ENCODE measurements at regions not wholly inside any gene's neighbourhood (a gene's known extent, or its start where the extent isn't known, plus 50 kb on each side); places are given as distances from the start of the nearest gene placed in this dataset.

DNA sequence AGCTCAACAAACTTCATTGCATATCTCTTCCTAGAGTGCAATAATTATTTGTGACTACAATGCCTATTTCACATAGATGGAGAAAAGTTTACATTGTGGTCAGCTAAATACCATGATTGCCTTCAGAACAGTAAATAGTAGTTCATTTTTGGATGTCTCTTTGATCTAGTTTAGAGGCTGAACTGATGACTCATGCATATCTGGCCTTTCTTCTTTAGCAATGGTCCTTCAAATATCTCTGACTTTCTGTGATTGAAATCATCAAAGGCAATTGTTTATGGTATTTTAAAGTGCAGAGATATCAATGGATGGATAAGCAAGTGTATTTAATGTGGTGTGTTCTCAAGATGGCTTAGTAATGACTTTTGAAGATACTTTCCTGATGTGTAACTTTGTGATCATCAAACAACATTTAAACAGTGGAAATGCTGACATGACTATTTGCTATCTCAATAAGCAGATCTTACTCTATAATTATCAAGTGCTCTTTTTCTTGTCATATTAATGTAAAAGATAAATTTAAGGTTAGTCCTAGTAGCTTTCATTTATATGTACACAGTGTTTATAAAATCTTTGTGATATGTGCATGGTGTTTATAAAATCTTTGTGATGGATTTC lies 523.7 kb upstream of the SLC35B3 start:
- Histone ChIP-seq H3K27ac (no peak overlapping the region), H3K9me3 (no peaks in the 10 kb centered on the region), H3K4me3 (no peak overlapping the region), H3K27me3 (ENCODE audit: low read depth) (no peaks in the 10 kb centered on the region), H3K36me3 (no peaks in the 10 kb centered on the region), H3K4me1 (no peaks in the 10 kb centered on the region)
- TF ChIP-seq, protein P1, sequence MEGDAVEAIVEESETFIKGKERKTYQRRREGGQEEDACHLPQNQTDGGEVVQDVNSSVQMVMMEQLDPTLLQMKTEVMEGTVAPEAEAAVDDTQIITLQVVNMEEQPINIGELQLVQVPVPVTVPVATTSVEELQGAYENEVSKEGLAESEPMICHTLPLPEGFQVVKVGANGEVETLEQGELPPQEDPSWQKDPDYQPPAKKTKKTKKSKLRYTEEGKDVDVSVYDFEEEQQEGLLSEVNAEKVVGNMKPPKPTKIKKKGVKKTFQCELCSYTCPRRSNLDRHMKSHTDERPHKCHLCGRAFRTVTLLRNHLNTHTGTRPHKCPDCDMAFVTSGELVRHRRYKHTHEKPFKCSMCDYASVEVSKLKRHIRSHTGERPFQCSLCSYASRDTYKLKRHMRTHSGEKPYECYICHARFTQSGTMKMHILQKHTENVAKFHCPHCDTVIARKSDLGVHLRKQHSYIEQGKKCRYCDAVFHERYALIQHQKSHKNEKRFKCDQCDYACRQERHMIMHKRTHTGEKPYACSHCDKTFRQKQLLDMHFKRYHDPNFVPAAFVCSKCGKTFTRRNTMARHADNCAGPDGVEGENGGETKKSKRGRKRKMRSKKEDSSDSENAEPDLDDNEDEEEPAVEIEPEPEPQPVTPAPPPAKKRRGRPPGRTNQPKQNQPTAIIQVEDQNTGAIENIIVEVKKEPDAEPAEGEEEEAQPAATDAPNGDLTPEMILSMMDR (IDR thresholded peaks at IDR 0.05) = no peak
- intact Hi-C loops (cut with DNase I) = no loop called here
- no peak for DNase-seq
- ATAC-seq = no peak

DNA sequence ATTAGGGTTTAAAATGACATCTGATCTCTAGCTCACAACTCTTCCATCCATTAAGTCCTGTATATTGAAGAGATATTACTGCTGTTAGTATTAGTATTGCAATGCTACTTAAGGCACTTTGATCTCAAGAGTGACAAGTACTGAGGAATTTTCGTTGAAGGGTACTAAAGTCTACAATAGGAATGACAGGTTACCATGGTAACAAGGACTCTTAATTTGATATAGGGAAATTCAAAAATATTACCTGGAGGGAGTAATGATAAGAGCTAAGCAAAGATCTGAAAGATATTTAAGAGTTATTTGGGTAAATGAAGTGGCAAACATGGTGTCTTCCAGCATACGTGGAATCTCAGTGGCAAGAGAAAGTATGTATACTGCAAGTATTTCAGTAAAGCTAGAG lies 518.0 kb upstream of the SLC35B3 start:
- intact Hi-C loops (cut with DNase I) = no loop called here
- no peaks in the 10 kb centered on the region for H3K4me1 ChIP-seq
- H3K27me3 ChIP-seq (ENCODE audit: low read depth) = no peaks in the 10 kb centered on the region
- DNase-seq (no peak), ATAC-seq (no peak)
- no peaks in the 10 kb centered on the region for H3K36me3 ChIP-seq
- TF ChIP-seq, protein P1 (IDR thresholded peaks at IDR 0.05) = no peak
- H3K4me3 ChIP-seq = no peak overlapping the region
- no peak overlapping the region for H3K27ac ChIP-seq
- H3K9me3 ChIP-seq = no peaks in the 10 kb centered on the region

DNA sequence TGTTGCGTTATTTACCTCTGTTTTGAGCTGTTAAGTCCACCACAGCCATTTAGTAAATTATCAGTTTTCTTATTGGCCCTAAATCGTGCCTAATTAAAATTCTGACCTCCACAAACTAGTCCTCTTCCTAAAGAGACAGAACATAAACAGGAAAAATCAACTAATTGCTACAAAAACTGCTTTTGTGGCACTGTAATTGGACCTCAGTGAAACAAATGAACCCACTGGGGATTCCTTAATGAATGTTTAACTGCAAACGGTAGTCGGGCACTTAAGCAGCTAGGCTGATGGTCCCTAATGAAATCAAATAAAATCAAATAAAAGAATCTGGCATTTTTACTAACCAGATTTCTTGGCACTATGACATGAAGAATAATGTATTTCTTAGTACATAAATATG lies 513.4 kb upstream of the SLC35B3 start:
- H3K27me3 ChIP-seq (ENCODE audit: low read depth) = no peaks in the 10 kb centered on the region
- DNase-seq (no peak), ATAC-seq (no peak)
- H3K9me3 ChIP-seq = no peaks in the 10 kb centered on the region
- no peak overlapping the region for H3K27ac ChIP-seq
- TF ChIP-seq, protein P1 (IDR thresholded peaks at IDR 0.05) = no peak
- H3K4me3 ChIP-seq = no peak overlapping the region
- intact Hi-C loops (cut with DNase I) = no loop called here
- H3K36me3 ChIP-seq = no peaks in the 10 kb centered on the region
- H3K4me1 ChIP-seq = no peaks in the 10 kb centered on the region

DNA sequence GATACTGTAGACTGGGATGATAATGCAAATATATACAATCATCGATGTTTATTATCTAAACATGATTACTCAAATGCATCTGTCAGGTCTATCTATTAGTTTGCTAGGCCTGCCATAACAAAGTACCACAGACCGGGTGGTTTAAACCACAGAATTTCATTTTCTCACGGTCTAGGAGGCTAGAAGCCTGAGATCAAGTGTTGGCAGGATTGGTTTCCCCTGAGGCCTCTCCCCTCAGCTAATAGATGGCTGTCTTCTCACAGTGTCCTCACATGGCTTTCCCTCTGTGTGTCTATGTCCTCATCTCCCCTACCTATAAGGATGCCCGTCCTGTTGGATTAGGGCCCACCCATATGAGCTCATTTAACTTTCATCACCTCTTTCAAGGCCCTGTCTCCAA lies 512.6 kb upstream of the SLC35B3 start:
- Histone ChIP-seq H3K27ac (no peak overlapping the region), H3K4me3 (no peak overlapping the region), H3K27me3 (ENCODE audit: low read depth) (no peaks in the 10 kb centered on the region), H3K36me3 (no peaks in the 10 kb centered on the region), H3K9me3 (no peaks in the 10 kb centered on the region), H3K4me1 (no peaks in the 10 kb centered on the region)
- ATAC-seq (no peak), DNase-seq (no peak)
- intact Hi-C loops (cut with DNase I) = no loop called here
- TF ChIP-seq, protein P1 (IDR thresholded peaks at IDR 0.05) = no peak

DNA sequence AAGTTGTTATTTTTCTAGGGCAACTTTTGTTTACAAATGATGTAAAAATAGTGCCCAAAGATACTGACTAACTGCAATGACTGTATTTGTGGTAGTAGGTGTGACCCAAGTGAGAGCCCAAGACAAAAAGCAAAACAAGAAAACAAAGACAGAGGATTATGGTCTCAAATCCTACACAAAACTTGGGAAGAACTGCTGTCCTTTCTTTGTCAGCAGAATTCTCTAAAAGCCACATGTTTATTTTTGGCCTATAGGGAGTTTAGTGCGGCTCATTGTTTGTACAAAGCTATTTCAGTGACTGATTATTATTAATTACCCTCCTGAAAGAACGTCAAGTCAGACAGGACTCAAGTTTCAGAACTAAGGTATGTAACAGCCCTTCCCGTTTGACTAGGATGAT lies 509.2 kb upstream of the SLC35B3 start:
- intact Hi-C loops (cut with DNase I) = no loop called here
- Histone ChIP-seq H3K27me3 (ENCODE audit: low read depth) (no peaks in the 10 kb centered on the region), H3K27ac (no peak overlapping the region), H3K4me3 (no peak overlapping the region), H3K9me3 (no peaks in the 10 kb centered on the region), H3K36me3 (no peaks in the 10 kb centered on the region), H3K4me1 (no peaks in the 10 kb centered on the region)
- ATAC-seq (no peak), DNase-seq (no peak)
- TF ChIP-seq, protein P1 (IDR thresholded peaks at IDR 0.05) = no peak

DNA sequence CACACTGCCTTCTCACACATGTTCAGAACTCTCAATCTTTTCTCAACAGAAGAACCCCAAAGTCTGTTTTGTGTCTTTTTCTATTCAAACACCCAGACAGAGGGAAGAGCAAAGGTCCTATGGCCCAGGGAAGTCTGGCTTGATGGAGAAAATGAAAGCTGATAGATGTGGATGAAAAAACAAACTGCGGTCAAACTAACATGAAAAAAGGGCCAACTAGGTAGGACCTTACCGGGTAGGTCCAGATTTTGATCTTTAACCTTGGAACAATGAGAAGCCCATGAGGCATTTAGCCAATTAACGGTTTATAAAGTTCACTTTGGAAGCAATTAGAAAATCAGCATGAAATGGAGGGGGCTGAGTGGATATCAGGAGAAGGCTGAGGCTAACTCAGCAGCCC lies 507.7 kb upstream of the SLC35B3 start:
- no peaks in the 10 kb centered on the region for H3K9me3 ChIP-seq
- H3K27ac ChIP-seq = no peak overlapping the region
- ATAC-seq (no peak), DNase-seq (no peak)
- H3K27me3 ChIP-seq (ENCODE audit: low read depth) = no peaks in the 10 kb centered on the region
- H3K4me3 ChIP-seq = no peak overlapping the region
- no peaks in the 10 kb centered on the region for H3K4me1 ChIP-seq
- TF ChIP-seq, protein P1 (IDR thresholded peaks at IDR 0.05) = no peak
- intact Hi-C loops (cut with DNase I) = no loop called here
- H3K36me3 ChIP-seq = no peaks in the 10 kb centered on the region

Measured in lower lobe of right lung (tissue), 2 donors.